HEK293 (cell line): ENCODE measurements at regions not wholly inside any gene's neighbourhood (a gene's known extent, or its start where the extent isn't known, plus 50 kb on each side); places are given as distances from the start of the nearest gene placed in this dataset.

Experiments
- CTCF ChIP-seq: fragments of 450-650 bp; formaldehyde crosslinking; IDR thresholded peaks from 2 replicates; pipeline ENCODE4 v1.5.1; 2016; ENCODE audit warnings: missing biosample characterization, missing genetic modification characterization
- GLI4 ChIP-seq: fragments of 450-650 bp; formaldehyde crosslinking; IDR thresholded peaks from 2 replicates; pipeline ENCODE4 v1.5.1; 2016; ENCODE audit warnings: missing biosample characterization, missing genetic modification characterization
- KLF7 ChIP-seq: fragments of 450-650 bp; formaldehyde crosslinking; IDR thresholded peaks from 2 replicates; pipeline ENCODE4 v1.5.1; 2016; ENCODE audit warnings: missing biosample characterization, missing genetic modification characterization, borderline replicate concordance
- ZBTB1 ChIP-seq: fragments of 450-650 bp; formaldehyde crosslinking; IDR thresholded peaks from 2 replicates; pipeline ENCODE4 v1.5.1; 2016; ENCODE audit warnings: missing biosample characterization, missing genetic modification characterization
- ZNF140 ChIP-seq: fragments of 450-650 bp; formaldehyde crosslinking; IDR thresholded peaks from 2 replicates; pipeline ENCODE4 v1.5.1; 2016; ENCODE audit warnings: missing biosample characterization, missing genetic modification characterization
- ZNF37A ChIP-seq: fragments of 450-650 bp; IDR thresholded peaks from 2 replicates; pipeline ENCODE4 v1.5.1; 2018; ENCODE audit warnings: missing biosample characterization, missing genetic modification characterization
- ZNF596 ChIP-seq: fragments of 450-650 bp; IDR thresholded peaks from 2 replicates; pipeline ENCODE4 v1.5.0; 2018; ENCODE audit warnings: missing biosample characterization, mild to moderate bottlenecking, missing genetic modification characterization, moderate library complexity
- ZNF776 ChIP-seq: fragments of 450-650 bp; formaldehyde crosslinking; IDR thresholded peaks from 2 replicates; pipeline ENCODE4 v1.5.0; 2017; ENCODE audit warnings: missing biosample characterization, missing genetic modification characterization, borderline replicate concordance
- ZSCAN18 ChIP-seq: fragments of 450-650 bp; formaldehyde crosslinking; IDR thresholded peaks from 2 replicates; pipeline ENCODE4 v1.5.1; 2016; ENCODE audit warnings: missing biosample characterization, missing genetic modification characterization
- ZSCAN5A ChIP-seq: fragments of 450-650 bp; formaldehyde crosslinking; IDR thresholded peaks from 2 replicates; pipeline ENCODE4 v1.5.1; 2016; ENCODE audit warnings: missing biosample characterization, missing genetic modification characterization

GRCh38 chr3:3628676-3629328, 170.4 kb upstream of the LRRN1 start:
- TF ChIP-seq CTCF (tag by site-specific recombination) (no peak), ZNF776 (tag by site-specific recombination) (no peak), ZNF596 (tag by site-specific recombination) (no peak), ZBTB1 (tag by site-specific recombination) (no peak), ZSCAN5A (tag by site-specific recombination) (no peak), ZNF140 (tag by site-specific recombination) (no peak), GLI4 (tag by site-specific recombination) (no peak), KLF7 (tag by site-specific recombination) (no peak), ZSCAN18 (tag by site-specific recombination) (no peak), ZNF37A (tag by site-specific recombination) (no peak)
